ENCODE measurements at regions not wholly inside any gene's neighbourhood (a gene's known extent, or its start where the extent isn't known, plus 50 kb on each side); places are given as distances from the start of the nearest gene placed in this dataset.

DNA sequence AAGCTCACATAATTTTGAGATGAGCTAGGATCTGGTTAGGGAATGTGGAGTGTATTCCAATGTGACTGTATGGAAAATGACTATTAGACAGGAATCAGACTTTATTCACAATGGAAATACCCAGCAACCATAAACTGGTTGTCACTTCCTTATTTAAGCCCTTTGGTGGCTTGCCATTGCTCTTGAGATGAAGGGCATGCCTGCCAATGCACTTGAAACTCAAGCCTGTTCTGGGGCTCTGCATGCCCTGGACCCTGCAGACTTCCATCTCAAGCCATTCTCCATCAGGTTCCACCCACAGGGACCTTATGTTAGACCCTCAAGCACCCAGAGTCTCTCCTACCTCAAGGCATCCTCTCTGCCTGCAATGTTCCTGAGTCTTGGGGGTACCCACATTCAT, 145.5 kb downstream of the MPP7 start:
- TF ChIP-seq CTCF (IDR thresholded peaks at IDR 0.05; ENCODE audit: control extremely low read depth, extremely low read depth, low read depth, missing control alignments): no peak
- POLR2A ChIA-PET: no interaction called here
- CTCF ChIA-PET: no interaction called here
- DNase-seq (ENCODE audit: extremely low spot score): no peak

DNA sequence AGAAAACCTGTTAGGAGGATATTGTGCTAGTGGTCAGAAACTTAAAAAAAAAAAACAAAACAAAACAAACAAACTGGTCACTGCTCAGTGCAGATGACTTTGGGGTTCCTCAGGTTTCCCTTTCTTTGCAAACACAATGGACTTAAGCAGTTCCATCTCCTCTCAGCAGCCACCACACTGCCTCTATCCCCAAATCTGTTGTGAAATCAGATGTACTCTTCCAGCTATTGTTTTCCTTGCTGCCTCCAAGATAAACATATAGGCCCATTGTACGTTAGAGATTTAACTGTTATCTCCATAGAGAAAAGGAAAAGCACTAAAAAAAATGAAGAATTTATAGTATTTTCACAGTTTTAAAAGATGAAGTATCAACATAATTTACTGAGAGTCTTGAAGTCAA, 147.1 kb downstream of the MPP7 start:
- POLR2A ChIA-PET: no interaction called here
- no peak for DNase-seq (ENCODE audit: extremely low spot score)
- CTCF ChIA-PET: no interaction called here
- no peak for TF ChIP-seq CTCF (IDR thresholded peaks at IDR 0.05; ENCODE audit: control extremely low read depth, extremely low read depth, low read depth, missing control alignments)

- CTCF ChIA-PET: no interaction called here
- POLR2A ChIA-PET: no interaction called here
- no peak for DNase-seq (ENCODE audit: extremely low spot score)
- TF ChIP-seq CTCF (IDR thresholded peaks at IDR 0.05; ENCODE audit: control extremely low read depth, extremely low read depth, low read depth, missing control alignments): no peak
These were observed 151.2 kb downstream of the MPP7 start for GRCh38 chr10:28151636-28152035.

GRCh38 chr10:28149746-28150145, 150.9 kb upstream of the ODAD2 start:
- CTCF ChIA-PET: interaction anchor here (1.0 to 1.4 kb wide), 3 partner anchors 12 to 30 kb away, joined by 3 to 4 read pairs (median 3); no protein-coding TSS in a partner anchor

GRCh38 chr10:28147706-28148105, 148.8 kb upstream of the ODAD2 start:
- ChIA-PET CTCF (interaction anchor here (1.6 kb wide), 1 partner anchor 10 kb away, joined by 3 read pairs; no protein-coding TSS in a partner anchor), POLR2A (no interaction called here)
- DNase-seq (ENCODE audit: extremely low spot score): no peak
- TF ChIP-seq CTCF (IDR thresholded peaks at IDR 0.05; ENCODE audit: control extremely low read depth, extremely low read depth, low read depth, missing control alignments): no peak

More at GRCh38 chr10:28149746-28150145, 150.9 kb upstream of the ODAD2 start:
- TF ChIP-seq CTCF (IDR thresholded peaks at IDR 0.05; ENCODE audit: control extremely low read depth, extremely low read depth, low read depth, missing control alignments): no peak
- POLR2A ChIA-PET: no interaction called here
- no peak for DNase-seq (ENCODE audit: extremely low spot score)

DNA sequence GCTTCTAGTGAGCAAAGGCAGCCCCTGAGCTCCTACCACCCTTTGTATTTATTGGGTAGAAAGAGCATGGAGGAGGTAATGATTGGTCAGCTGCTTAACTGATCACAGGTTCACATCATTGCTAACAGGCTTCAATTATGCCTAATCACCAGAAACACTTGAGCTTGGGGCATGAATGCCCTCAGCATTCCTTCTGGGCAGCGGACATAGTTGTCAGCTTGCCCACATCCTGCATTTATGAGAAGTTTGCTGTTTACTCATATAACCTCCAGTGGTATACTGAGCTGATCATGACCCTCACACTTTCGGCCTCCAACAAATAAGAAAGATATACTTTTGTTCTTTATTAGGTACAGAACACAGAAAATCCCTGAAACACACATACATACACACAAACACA, 140.3 kb upstream of the ODAD2 start:
- POLR2A ChIA-PET: no interaction called here
- no peak for TF ChIP-seq CTCF (IDR thresholded peaks at IDR 0.05; ENCODE audit: control extremely low read depth, extremely low read depth, low read depth, missing control alignments)
- no peak for DNase-seq (ENCODE audit: extremely low spot score)
- CTCF ChIA-PET: no interaction called here

All from GM10248 (cell line).